ENCODE measurements at regions not wholly inside any gene's neighbourhood (a gene's known extent, or its start where the extent isn't known, plus 50 kb on each side); places are given as distances from the start of the nearest gene placed in this dataset.

DNA sequence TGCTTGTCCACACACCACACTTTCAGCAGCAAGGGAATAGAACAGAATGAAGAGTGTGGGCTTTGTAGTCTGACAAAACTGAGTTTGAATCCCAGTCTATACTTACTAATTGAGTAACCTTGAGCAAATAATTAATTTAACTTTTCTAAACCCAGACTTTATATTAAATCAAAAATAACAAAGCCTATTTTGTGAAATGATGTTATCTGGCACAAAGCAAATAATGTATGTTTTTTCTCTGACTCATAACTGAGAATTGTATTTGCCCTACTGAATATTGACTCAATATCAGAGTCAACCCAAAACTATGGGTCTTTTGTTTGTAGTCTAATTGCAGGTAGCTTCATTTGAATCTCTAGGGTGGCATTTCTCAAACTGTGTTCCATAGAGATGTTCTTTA, 77.9 kb upstream of the TANC2 start:
- H3K27ac ChIP-seq (ENCODE audit: extremely low read length, insufficient read depth, low read length), result no peak overlapping the region
- H3K4me3 ChIP-seq (replicated peaks in 1 of 3; ENCODE audit: insufficient read depth in 1 of 3, low read depth in 2 of 3, low read length in 3 of 3), result no peak overlapping the region
- ChIA-PET CTCF (ENCODE audit: low intra/inter-chr PET ratio, low total read pairs) (no interaction called here), POLR2A (no interaction called here)
- no peak overlapping the region for H2AFZ ChIP-seq (ENCODE audit: low read length)
- no peak overlapping the region for H3K9ac ChIP-seq (ENCODE audit: insufficient read depth, low read depth, low read length)
- no peaks in the 10 kb centered on the region for H4K20me1 ChIP-seq (ENCODE audit: insufficient read depth, low read length)
- no peak for ATAC-seq
- TF ChIP-seq FOXA3 (CRISPR knock-in tag; IDR thresholded peaks at IDR 0.05) (0 out of 2 replicates have a peak, but pooled peaks have one; percentile 21), SOX5 (CRISPR knock-in tag; IDR thresholded peaks at IDR 0.05; ENCODE audit: borderline replicate concordance) (peak; percentile 16; the same call in 1 of the 2 replicates)
- TF ChIP-seq, protein P1, sequence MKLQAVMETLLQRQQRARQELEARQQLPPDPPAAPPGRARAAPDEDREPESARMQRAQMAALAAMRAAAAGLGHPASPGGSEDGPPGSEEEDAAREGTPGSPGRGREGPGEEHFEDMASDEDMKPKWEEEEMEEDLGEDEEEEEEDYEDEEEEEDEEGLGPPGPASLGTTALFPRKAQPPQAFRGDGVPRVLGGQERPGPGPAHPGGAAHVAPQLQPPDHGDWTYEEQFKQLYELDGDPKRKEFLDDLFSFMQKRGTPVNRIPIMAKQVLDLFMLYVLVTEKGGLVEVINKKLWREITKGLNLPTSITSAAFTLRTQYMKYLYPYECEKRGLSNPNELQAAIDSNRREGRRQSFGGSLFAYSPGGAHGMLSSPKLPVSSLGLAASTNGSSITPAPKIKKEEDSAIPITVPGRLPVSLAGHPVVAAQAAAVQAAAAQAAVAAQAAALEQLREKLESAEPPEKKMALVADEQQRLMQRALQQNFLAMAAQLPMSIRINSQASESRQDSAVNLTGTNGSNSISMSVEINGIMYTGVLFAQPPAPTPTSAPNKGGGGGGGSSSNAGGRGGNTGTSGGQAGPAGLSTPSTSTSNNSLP (IDR thresholded peaks at IDR 0.05; ENCODE audit: low read depth, low read length), result 0 out of 2 replicates have a peak, but pooled peaks have one; percentile 25
- TF ChIP-seq, protein P2, sequence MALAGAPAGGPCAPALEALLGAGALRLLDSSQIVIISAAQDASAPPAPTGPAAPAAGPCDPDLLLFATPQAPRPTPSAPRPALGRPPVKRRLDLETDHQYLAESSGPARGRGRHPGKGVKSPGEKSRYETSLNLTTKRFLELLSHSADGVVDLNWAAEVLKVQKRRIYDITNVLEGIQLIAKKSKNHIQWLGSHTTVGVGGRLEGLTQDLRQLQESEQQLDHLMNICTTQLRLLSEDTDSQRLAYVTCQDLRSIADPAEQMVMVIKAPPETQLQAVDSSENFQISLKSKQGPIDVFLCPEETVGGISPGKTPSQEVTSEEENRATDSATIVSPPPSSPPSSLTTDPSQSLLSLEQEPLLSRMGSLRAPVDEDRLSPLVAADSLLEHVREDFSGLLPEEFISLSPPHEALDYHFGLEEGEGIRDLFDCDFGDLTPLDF (CRISPR knock-in tag; IDR thresholded peaks at IDR 0.05), result no peak
- no peak overlapping the region for H3K4me2 ChIP-seq (ENCODE audit: low read depth, low read length)
- in situ Hi-C loops (cut with HindIII; ENCODE audit: extremely low pct_ligation_motif_present, low pct_unique_long_range_greater_than_20kb), result no loop called here
- no peaks in the 10 kb centered on the region for H3K36me3 ChIP-seq (replicated peaks in 1 of 2; ENCODE audit: control insufficient read depth in 1 of 2, insufficient read depth in 2 of 2, low read length in 2 of 2)
- intact Hi-C loops (cut with micrococcal nuclease; ENCODE audit: unreplicated experiment), result no loop called here
- DNase-seq (ENCODE audit: low spot score), result peak; percentile 23
- no peaks in the 10 kb centered on the region for H3K4me1 ChIP-seq (ENCODE audit: insufficient read depth, low read length)
- H3K9me3 ChIP-seq (ENCODE audit: low read length), result no peaks in the 10 kb centered on the region
- no peaks in the 10 kb centered on the region for H3K79me2 ChIP-seq (ENCODE audit: insufficient read depth, low read length)
- FAIRE-seq, result no peak
- no TSS peak for BruUV-seq (replicated peaks)
- H3K27me3 ChIP-seq (ENCODE audit: control insufficient read depth in 1 of 2, insufficient read depth in 2 of 2, low read length in 2 of 2), result peaks cover 0 to 7% of the 10 kb centered on the region in 2 experiments; a peak in 2 of 5 replicates

- no TSS peak for BruUV-seq (replicated peaks)
- Histone ChIP-seq H3K36me3 (replicated peaks in 1 of 2; ENCODE audit: control insufficient read depth in 1 of 2, insufficient read depth in 2 of 2, low read length in 2 of 2) (no peaks in the 10 kb centered on the region), H3K9ac (ENCODE audit: insufficient read depth, low read depth, low read length) (no peak overlapping the region), H3K27me3 (ENCODE audit: control insufficient read depth in 1 of 2, insufficient read depth in 2 of 2, low read length in 2 of 2) (peaks cover 0 to 7% of the 10 kb centered on the region in 2 experiments; a peak in 2 of 5 replicates), H3K79me2 (ENCODE audit: insufficient read depth, low read length) (no peaks in the 10 kb centered on the region), H3K4me3 (replicated peaks in 1 of 3; ENCODE audit: insufficient read depth in 1 of 3, low read depth in 2 of 3, low read length in 3 of 3) (no peak overlapping the region), H2AFZ (ENCODE audit: low read length) (no peak overlapping the region), H3K4me1 (ENCODE audit: insufficient read depth, low read length) (no peaks in the 10 kb centered on the region), H4K20me1 (ENCODE audit: insufficient read depth, low read length) (no peaks in the 10 kb centered on the region), H3K27ac (ENCODE audit: extremely low read length, insufficient read depth, low read length) (no peak overlapping the region), H3K9me3 (ENCODE audit: low read length) (no peaks in the 10 kb centered on the region), H3K4me2 (ENCODE audit: low read depth, low read length) (no peak overlapping the region)
- POLR2A ChIA-PET, result no interaction called here
- CTCF ChIA-PET (ENCODE audit: low intra/inter-chr PET ratio, low total read pairs), result no interaction called here
- intact Hi-C loops (cut with micrococcal nuclease; ENCODE audit: unreplicated experiment) (no loop called here), in situ Hi-C loops (cut with HindIII; ENCODE audit: extremely low pct_ligation_motif_present, low pct_unique_long_range_greater_than_20kb) (no loop called here)
- no peak for DNase-seq (ENCODE audit: low spot score)
- FAIRE-seq, result no peak
- ATAC-seq, result no peak
- 0% methylated on average over 3 of the region's 3 CpGs for WGBS (ENCODE audit: low lambda C conversion rate)
- TF ChIP-seq ZNF773 (CRISPR knock-in tag; IDR thresholded peaks at IDR 0.05; ENCODE audit: borderline replicate concordance) (no peak), FOXK1 (CRISPR knock-in tag; IDR thresholded peaks at IDR 0.05; ENCODE audit: borderline replicate concordance, low read depth) (no peak), ZNF34 (CRISPR knock-in tag; IDR thresholded peaks at IDR 0.05; ENCODE audit: borderline replicate concordance) (no peak), MAZ (IDR thresholded peaks at IDR 0.05; ENCODE audit: borderline replicate concordance, low read depth, low read length) (no peak), MAZ (CRISPR knock-in tag; IDR thresholded peaks at IDR 0.05; ENCODE audit: low read depth) (no peak), ZBTB33 (CRISPR knock-in tag; IDR thresholded peaks at IDR 0.05) (no peak)
These were observed 78.6 kb upstream of the TANC2 start for GRCh38 chr17:62887437-62887836.
